DOHH2 (cell line): ENCODE measurements at regions not wholly inside any gene's neighbourhood (a gene's known extent, or its start where the extent isn't known, plus 50 kb on each side); places are given as distances from the start of the nearest gene placed in this dataset.

ENCODE experiments used
- CTCF ChIP-seq: fragments of 200-600 bp; sonication (generic); IDR thresholded peaks from one replicate; pipeline ENCODE4 v1.5.1; 2014; ENCODE audit warnings: antibody characterized with exemption, mild to moderate bottlenecking, low read depth, low read length; ENCODE audit not compliant: poor library complexity, severe bottlenecking
- EZH2phosphoT487 ChIP-seq: fragments of 200-600 bp; sonication (generic); IDR thresholded peaks from 2 replicates; pipeline ENCODE4 v1.6.1; 2017; ENCODE audit warnings: borderline replicate concordance, mild to moderate bottlenecking, antibody characterized with exemption, low read length, moderate library complexity, mixed read lengths

GRCh38 chr14:97379091-97379531 lies 581.9 kb downstream of the VRK1 start:
- TF ChIP-seq CTCF (no peak), EZH2phosphoT487 (no peak)
